Stimulated activated CD8-positive, alpha-beta memory T cell treated with anti-CD3 and anti-CD28 coated beads, Interleukin-4, amount 100 ng/mL, for 48 hours (primary cell): ENCODE measurements at regions not wholly inside any gene's neighbourhood (a gene's known extent, or its start where the extent isn't known, plus 50 kb on each side); places are given as distances from the start of the nearest gene placed in this dataset.
"Not testable (repeated sequence)": the region's sequence is repeated elsewhere in the genome, so short reads cannot be mapped to it uniquely, and the experiment has no call there.

ENCODE experiments used
- DNase-seq: peaks from one replicate; pipeline ENCODE4 v3.0.0-alpha.2; 2020

DNA sequence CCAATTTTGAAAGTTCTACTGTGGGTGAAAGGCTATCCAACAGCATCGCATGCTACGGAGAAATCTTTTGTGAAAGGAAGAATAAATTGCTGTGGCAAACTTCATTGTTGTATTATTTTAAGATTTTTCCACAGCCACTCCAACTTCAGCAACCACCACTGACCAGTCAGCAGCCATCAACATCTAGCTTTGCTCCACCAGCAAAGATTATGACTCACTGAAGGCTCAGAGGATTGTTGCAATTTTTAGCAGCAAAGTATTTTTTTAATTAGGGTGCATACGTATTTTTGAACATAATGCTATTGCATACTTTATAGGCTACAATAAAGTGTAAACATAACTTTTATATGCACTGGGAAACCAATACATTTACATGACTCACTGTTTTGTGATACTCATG, 493.5 kb downstream of the TFAP2A start:
- DNase-seq, result no peak

- no peak for DNase-seq
These were observed 499.9 kb downstream of the TFAP2A start for GRCh38 chr6:9914951-9915350.

- no peak for DNase-seq
These were observed 513.5 kb downstream of the TFAP2A start for GRCh38 chr6:9901376-9901775.

- DNase-seq, result no peak
These were observed 518.1 kb downstream of the TFAP2A start for GRCh38 chr6:9896806-9897205.

DNA sequence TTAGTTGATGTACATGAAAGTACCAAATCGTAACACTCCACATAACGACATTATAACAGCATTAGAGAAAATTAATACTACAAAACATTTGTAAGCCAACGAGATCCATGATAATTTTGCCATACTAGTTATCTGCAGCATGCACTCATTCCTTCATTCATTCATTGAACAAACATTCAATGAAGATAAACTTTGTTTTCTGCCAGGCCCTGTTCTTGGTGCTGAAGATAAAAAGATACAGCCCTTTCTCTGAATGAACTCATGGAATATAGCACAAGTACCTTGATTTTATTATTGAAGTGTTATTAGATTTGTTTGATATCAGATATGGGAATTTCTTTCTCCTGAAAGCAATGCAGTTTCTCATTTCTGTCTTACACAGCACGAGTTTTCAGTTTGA, 524.0 kb downstream of the TFAP2A start:
- no peak for DNase-seq

DNA sequence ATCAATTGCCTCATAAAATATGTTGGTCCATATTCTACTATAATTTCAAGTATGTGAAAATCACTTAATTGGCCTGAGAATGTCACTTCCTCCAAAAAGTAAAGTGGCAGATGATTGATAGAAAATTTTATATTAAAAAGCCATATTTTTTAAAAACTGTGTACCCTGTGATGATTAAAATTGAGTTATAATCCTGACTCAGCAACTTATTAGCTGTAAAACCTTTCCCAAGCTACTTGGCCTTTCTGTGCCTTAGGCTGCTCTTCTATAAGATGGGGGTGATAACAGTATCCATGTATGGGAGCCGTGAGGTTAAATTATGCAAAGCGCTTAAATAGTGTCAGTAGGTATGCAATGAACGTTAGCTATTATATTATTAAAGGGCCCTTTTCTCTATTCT, 524.4 kb downstream of the TFAP2A start:
- DNase-seq, result no peak

DNA sequence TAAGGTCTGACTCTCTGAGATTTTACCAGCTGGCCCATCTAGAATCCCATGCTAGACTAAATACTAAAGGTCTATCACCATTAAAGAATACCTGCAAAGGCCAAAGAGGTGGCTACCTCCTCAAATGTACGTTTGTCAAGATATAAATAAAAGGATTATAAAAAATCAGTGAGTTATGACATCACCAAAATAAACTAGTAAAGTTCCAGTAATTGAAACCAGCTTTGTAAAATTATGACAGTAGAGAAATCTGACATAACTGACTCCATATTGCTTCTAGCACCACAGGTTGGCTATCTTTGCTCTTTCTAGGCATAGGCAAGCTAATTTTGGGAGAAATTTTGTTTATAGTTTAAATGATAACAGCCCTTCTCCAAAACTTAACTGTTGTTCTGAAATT, 536.3 kb downstream of the TFAP2A start:
- no peak for DNase-seq

- DNase-seq, result no peak
These were observed 539.1 kb downstream of the TFAP2A start for GRCh38 chr6:9875605-9876353.

- DNase-seq, result no peak
These were observed 552.2 kb downstream of the TFAP2A start for GRCh38 chr6:9862603-9863167.

DNA sequence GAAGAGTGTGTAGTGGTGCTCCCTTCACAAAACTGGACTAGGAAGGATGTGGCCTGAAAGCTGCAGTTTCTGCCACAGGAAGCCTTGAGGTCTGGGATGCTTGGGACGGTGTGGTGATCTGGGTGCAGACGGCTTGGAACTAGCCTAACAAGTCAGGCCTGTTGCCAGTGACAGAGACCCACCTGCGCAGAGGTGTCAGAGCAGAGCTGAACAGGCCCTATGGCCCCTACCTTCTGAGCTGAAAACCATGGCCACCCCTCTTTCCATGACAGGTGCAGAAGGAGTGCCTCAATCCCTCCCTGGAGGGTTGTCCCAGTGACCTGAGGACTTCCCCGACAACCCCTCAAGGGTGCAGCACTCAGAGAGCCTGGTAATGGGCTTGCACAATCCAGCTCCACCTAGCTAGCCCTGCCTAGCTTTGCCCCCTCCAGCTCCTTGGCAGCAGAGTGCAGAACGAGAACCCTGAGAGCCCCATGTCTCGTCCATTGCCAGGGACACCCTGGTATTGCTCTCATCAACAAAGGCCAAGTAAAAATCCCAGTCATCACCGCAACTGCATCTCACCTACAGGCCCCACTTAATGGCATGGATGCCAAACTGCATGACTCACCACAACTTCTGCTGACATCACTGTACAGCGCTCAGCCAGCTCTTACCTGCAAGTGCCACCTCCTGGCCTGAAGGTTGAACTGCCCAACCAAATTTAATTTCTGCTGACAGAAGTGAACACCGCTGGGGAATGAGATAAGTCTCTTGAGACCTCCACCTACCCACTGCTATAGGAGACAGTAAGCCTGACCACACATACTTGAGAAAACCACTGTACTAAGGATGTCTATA, 563.1 kb downstream of the TFAP2A start:
- DNase-seq, result no peak

DNA sequence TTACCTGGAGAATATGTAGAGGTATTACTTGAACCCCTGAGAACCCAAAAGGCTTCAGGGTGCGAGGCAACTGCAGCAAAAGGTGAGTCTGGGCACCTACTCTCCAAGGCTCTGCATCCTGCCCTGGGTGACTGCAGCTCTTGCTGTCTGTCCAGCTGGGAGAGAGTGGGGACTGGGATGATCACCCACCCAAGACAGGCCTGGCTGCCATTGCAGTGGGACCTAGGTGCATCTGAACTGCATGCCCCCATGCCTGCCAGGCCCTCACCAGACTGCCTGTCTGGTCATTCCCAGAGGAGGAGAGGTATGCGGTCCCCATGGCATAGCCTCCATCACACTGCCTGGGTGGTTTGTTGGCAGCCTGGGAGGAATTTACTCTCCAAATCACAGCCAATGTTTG, 563.9 kb downstream of the TFAP2A start:
- no peak for DNase-seq

DNA sequence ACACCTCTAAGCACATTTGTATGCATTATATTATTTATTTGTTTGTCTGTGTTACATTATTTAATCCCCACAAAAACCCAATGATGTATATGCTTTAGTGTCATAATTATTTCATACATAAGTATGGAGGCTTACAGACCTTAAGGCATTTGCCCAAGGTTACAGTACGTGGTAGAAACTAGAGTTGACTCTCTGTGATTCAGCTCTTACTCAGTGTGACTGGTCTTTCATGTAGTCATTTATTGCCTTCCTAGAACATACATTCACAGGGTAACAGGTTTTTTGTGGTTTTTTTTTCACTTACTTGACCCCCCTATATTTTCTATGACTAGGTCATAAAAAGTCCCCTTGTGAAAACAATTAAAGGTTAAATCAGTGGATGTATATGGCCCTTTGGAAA, 566.8 kb downstream of the TFAP2A start:
- DNase-seq, result no peak

DNA sequence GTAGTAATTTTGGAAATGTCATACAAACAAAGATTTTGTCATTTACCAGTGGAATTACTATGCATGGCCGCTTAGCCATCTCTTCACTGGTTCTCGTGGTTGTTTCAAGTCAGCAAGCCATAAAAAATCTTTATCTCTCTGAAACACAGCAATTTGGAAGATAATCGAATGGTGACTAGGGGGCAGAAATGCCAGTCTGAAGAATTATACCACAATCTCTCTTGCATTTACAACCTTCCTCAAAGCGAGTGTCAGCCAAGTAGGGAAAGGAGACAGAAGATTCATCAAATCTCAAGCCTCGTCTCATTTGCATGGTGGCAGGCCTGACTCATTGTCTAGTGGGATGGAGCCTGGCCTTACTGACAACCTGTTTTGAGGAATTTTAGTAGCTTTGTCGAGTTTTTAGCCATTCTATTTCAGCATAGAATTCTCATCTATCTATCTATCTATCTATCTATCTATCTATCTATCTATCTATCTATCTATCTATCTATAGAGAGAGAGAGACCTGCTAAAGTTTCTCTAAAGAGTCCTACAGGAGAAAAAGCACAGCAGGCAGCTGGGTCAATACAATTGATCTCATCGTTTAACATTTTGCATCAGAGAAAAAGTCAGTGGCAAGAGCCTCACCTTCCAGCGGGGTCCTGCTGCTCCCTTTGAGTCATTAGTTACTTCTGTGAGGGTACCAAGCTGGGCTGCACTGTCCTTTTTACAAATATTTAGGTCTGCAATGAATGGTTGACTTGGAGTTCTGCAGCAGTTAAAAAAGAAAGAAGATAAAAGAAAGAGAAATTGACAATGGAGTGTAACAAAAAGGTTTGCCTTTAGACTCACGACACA, 572.8 kb downstream of the TFAP2A start:
- no peak for DNase-seq

GRCh38 chr6:9834233-9834632, 580.6 kb downstream of the TFAP2A start:
- no peak for DNase-seq

DNA sequence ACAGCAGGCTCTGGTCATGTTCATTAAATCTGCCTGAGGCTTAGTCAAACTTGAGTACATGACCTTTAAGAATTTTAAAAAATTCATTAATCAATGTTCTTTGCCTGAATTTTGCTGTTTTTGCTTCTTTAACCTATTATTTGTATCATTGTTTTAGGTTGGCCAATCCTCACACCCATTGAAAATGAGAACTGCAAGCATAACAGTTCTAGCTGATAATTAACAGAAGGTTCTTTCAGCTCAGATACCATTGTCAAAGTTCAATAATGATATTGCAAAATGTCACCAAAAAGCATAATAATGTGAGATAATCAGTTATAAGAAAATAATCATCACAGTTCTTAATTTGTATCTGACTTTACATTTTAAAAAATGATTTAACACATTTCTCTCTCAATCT, 583.1 kb downstream of the TFAP2A start:
- no peak for DNase-seq

DNA sequence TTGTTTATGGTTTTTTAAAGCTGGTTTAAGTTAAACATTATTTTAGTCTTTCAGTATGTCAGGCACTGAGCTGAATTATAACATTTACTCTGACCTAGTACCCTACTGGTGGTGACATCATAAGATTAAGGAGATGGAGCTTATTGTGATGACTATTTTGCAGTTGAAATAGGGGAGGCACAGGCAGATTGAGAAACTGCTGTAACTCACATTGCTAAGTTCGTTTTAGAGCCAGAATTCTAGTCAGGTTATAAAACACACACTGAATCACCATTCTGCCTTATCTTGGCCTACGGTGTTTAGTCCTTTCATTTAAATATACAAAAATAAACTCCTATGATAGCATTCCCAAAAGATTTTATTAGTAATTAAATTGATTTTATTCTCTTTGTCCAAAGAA, 584.1 kb downstream of the TFAP2A start:
- DNase-seq, result no peak

- no peak for DNase-seq
These were observed 589.3 kb downstream of the TFAP2A start for GRCh38 chr6:9825526-9825925.

- not testable (repeated sequence) for DNase-seq
These were observed 604.1 kb downstream of the TFAP2A start for GRCh38 chr6:9810727-9811126.

GRCh38 chr6:9810286-9810685, 604.6 kb downstream of the TFAP2A start:
- no peak for DNase-seq

- DNase-seq, result no peak
These were observed 608.7 kb downstream of the TFAP2A start for GRCh38 chr6:9806195-9806594.

DNA sequence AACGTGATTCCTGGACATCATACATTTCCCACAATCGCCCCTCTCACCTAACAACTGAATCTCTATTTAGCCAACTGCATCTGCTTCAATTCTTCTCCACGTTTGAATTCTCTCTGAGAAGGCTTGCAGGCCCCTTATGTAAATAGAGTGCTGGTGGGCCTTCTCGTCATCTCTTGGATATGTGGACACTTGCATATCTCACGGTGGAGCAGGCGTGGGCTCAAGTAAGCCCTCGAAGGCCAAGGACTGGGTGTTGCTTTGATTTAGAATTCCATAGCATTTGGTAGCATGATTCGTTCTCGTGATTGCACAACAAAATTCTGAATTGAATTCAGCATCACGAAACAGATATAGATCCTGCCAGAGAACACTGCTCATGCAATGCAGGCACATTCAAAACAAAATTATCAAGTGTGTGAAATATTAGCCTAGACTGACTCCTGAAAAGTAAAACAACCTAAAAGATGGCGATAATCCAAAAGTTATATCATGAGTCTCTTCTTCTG, 613.6 kb downstream of the TFAP2A start:
- DNase-seq, result no peak

DNA sequence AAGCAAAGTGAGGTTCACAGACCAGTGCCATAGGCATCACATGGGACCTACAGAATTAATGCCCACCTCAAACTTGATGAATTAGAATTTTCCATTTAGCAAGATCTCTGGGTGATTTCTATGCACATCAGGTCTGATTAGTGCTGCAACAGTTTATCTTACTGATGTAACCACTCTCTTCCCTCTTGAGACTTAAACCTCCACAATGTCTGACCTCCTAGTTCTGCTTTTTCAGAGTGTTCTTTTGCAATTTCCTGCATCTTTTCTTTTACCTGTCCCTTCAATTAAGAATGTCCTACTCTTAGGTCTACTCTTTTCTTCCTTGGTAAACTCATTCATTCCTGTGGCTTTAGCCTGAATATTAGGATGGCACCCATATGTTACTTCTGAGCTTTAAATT, 615.3 kb downstream of the TFAP2A start:
- DNase-seq, result no peak

GRCh38 chr6:9796827-9797226, 618.0 kb downstream of the TFAP2A start:
- no peak for DNase-seq
